AG10803 (cell line): ENCODE measurements at regions not wholly inside any gene's neighbourhood (a gene's known extent, or its start where the extent isn't known, plus 50 kb on each side); places are given as distances from the start of the nearest gene placed in this dataset.

Experiments used
- DNase-seq: peaks from one replicate; pipeline ENCODE4 v3.0.0; 2010; ENCODE audit warnings: low read depth
- H3K4me3 ChIP-seq: 2 replicates; pipeline ENCODE4 v1.5.1; 2011; ENCODE audit warnings: mild to moderate bottlenecking, low read length, control low read depth
- CTCF ChIP-seq: conservative IDR thresholded peaks from 2 replicates; pipeline ENCODE4 v1.5.1; 2011; ENCODE audit warnings: mild to moderate bottlenecking, low read length, control low read depth, inconsistent platforms

GRCh38 chr7:17027789-17028152, 146.0 kb upstream of the AGR3 start:
- DNase-seq = no peak
- no peak for TF ChIP-seq CTCF
- no peak overlapping the region for H3K4me3 ChIP-seq

GRCh38 chr7:17029150-17029549, 147.4 kb upstream of the AGR3 start:
- no peak overlapping the region for H3K4me3 ChIP-seq
- no peak for TF ChIP-seq CTCF
- DNase-seq = no peak

- no peak for DNase-seq
- H3K4me3 ChIP-seq = no peak overlapping the region
- no peak for TF ChIP-seq CTCF
Measured at GRCh38 chr7:17030559-17030958, 148.8 kb upstream of the AGR3 start.

- no peak for TF ChIP-seq CTCF
- H3K4me3 ChIP-seq = no peak overlapping the region
- no peak for DNase-seq
Measured at GRCh38 chr7:17031906-17032551, 150.2 kb upstream of the AGR3 start.

GRCh38 chr7:17033245-17033644, 151.5 kb upstream of the AGR3 start:
- no peak for TF ChIP-seq CTCF
- no peak overlapping the region for H3K4me3 ChIP-seq
- DNase-seq = no peak

- no peak for DNase-seq
- H3K4me3 ChIP-seq = no peak overlapping the region
- no peak for TF ChIP-seq CTCF
Measured at GRCh38 chr7:17036584-17036983, 154.8 kb upstream of the AGR3 start.

GRCh38 chr7:17037356-17037755, 155.6 kb upstream of the AGR3 start:
- no peak for DNase-seq
- no peak for TF ChIP-seq CTCF
- no peak overlapping the region for H3K4me3 ChIP-seq
